ENCODE measurements at regions not wholly inside any gene's neighbourhood (a gene's known extent, or its start where the extent isn't known, plus 50 kb on each side); places are given as distances from the start of the nearest gene placed in this dataset.

GRCh38 chr3:61505197-61505596, 56.2 kb upstream of the PTPRG start:
- TF ChIP-seq EZH2 (IDR thresholded peaks at IDR 0.05; ENCODE audit: borderline replicate concordance, low read depth, low read length, poor library complexity, severe bottlenecking): no peak
- TF ChIP-seq, protein P1, sequence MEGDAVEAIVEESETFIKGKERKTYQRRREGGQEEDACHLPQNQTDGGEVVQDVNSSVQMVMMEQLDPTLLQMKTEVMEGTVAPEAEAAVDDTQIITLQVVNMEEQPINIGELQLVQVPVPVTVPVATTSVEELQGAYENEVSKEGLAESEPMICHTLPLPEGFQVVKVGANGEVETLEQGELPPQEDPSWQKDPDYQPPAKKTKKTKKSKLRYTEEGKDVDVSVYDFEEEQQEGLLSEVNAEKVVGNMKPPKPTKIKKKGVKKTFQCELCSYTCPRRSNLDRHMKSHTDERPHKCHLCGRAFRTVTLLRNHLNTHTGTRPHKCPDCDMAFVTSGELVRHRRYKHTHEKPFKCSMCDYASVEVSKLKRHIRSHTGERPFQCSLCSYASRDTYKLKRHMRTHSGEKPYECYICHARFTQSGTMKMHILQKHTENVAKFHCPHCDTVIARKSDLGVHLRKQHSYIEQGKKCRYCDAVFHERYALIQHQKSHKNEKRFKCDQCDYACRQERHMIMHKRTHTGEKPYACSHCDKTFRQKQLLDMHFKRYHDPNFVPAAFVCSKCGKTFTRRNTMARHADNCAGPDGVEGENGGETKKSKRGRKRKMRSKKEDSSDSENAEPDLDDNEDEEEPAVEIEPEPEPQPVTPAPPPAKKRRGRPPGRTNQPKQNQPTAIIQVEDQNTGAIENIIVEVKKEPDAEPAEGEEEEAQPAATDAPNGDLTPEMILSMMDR (conservative IDR thresholded peaks at IDR 0.05; ENCODE audit: low read depth, low read length): no peak
- BruUV-seq (replicated peaks): no TSS peak
- Histone ChIP-seq H3K9me3 (ENCODE audit: low read depth, low read length, poor library complexity, severe bottlenecking) (no peaks in the 10 kb centered on the region), H3K36me3 (ENCODE audit: insufficient read depth, low read length, poor library complexity, severe bottlenecking) (no peaks in the 10 kb centered on the region), H3K27ac (ENCODE audit: low read depth, low read length, poor library complexity, severe bottlenecking) (no peak overlapping the region), H3K27me3 (replicated peaks; ENCODE audit: insufficient read depth, low read depth, low read length, poor library complexity) (no peaks in the 10 kb centered on the region), H3K4me3 (ENCODE audit: low read depth, low read length, poor library complexity, severe bottlenecking) (no peak overlapping the region), H3K4me1 (ENCODE audit: insufficient read depth, low read length, poor library complexity, severe bottlenecking) (no peaks in the 10 kb centered on the region)
- POLR2A ChIA-PET (ENCODE audit: low non-redundant PET): no interaction called here
- intact Hi-C loops (cut with micrococcal nuclease; ENCODE audit: unreplicated experiment): no loop called here
- DNase-seq (ENCODE audit: low spot score): no peak
- CTCF ChIA-PET: no interaction called here

DNA sequence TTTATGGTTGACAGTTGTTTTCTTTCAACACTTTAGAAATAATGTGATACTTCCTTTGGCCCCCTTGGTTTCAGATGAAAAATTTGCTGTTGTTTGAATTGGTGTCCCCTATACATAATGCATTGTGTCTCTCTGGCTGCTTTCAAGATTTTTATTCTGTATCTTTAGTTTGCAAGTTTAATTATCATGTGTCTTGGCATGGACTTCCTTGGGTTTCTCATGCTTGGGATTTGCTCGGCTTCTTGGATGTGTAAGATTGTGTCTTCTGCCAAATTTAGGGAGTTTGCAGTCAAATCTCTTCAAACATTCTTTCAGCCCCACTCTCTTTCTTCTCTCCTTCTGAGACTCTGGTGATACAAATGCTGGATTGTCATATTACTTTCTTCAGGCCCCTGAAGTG, 53.4 kb upstream of the PTPRG start:
- POLR2A ChIA-PET (ENCODE audit: low non-redundant PET): interaction anchor here (0.6 kb wide), 1 partner anchor 396 kb away, joined by 4 read pairs; no protein-coding TSS in a partner anchor
- BruUV-seq (replicated peaks): no TSS peak
- Histone ChIP-seq H3K4me1 (ENCODE audit: insufficient read depth, low read length, poor library complexity, severe bottlenecking) (no peaks in the 10 kb centered on the region), H3K4me3 (ENCODE audit: low read depth, low read length, poor library complexity, severe bottlenecking) (no peak overlapping the region), H3K27me3 (replicated peaks; ENCODE audit: insufficient read depth, low read depth, low read length, poor library complexity) (no peaks in the 10 kb centered on the region), H3K36me3 (ENCODE audit: insufficient read depth, low read length, poor library complexity, severe bottlenecking) (no peaks in the 10 kb centered on the region), H3K27ac (ENCODE audit: low read depth, low read length, poor library complexity, severe bottlenecking) (no peak overlapping the region), H3K9me3 (ENCODE audit: low read depth, low read length, poor library complexity, severe bottlenecking) (no peaks in the 10 kb centered on the region)
- no peak for TF ChIP-seq EZH2 (IDR thresholded peaks at IDR 0.05; ENCODE audit: borderline replicate concordance, low read depth, low read length, poor library complexity, severe bottlenecking)
- TF ChIP-seq, protein P1 (conservative IDR thresholded peaks at IDR 0.05; ENCODE audit: low read depth, low read length): no peak
- CTCF ChIA-PET: no interaction called here
- no peak for DNase-seq (ENCODE audit: low spot score)
- intact Hi-C loops (cut with micrococcal nuclease; ENCODE audit: unreplicated experiment): no loop called here

Data from A673 (cell line).